WERI-Rb-1 (cell line): ENCODE measurements at regions not wholly inside any gene's neighbourhood (a gene's known extent, or its start where the extent isn't known, plus 50 kb on each side); places are given as distances from the start of the nearest gene placed in this dataset.
"Not testable (repeated sequence)": the region's sequence is repeated elsewhere in the genome, so short reads cannot be mapped to it uniquely, and the experiment has no call there.

Source experiments
- DNase-seq: peaks from one replicate; pipeline ENCODE4 v3.0.0-alpha.2; 2020
- H3K27ac ChIP-seq: fragments of 250-450 bp; sonication (Bioruptor Pico); 2 replicates; pipeline ENCODE4 v1.5.1; 2020; ENCODE audit warnings: mild to moderate bottlenecking, moderate library complexity
- H3K27me3 ChIP-seq: fragments of 250-450 bp; sonication (Bioruptor Pico); 2 replicates; pipeline ENCODE4 v1.5.1; 2021; ENCODE audit warnings: mild to moderate bottlenecking, low read depth, moderate library complexity; ENCODE audit not compliant: insufficient read depth, severe bottlenecking
- H3K36me3 ChIP-seq: fragments of 250-450 bp; sonication (Bioruptor Pico); 2 replicates; pipeline ENCODE4 v1.5.1; 2020; ENCODE audit warnings: mild to moderate bottlenecking, moderate library complexity
- H3K4me3 ChIP-seq: 2 replicates; pipeline ENCODE4 v1.5.1; 2011; ENCODE audit warnings: low read depth, mild to moderate bottlenecking, control low read depth, low read length
- H3K9me3 ChIP-seq: fragments of 250-450 bp; sonication (Bioruptor Pico); 2 replicates; pipeline ENCODE4 v1.5.1; 2021; ENCODE audit warnings: mild to moderate bottlenecking, moderate library complexity; ENCODE audit not compliant: severe bottlenecking
- TF ChIP-seq, protein P1 (sequence below): IDR thresholded peaks from 2 replicates; pipeline ENCODE4 v1.5.1; 2011; ENCODE audit warnings: low read depth, mild to moderate bottlenecking, control low read depth, inconsistent platforms, low read length

DNA sequence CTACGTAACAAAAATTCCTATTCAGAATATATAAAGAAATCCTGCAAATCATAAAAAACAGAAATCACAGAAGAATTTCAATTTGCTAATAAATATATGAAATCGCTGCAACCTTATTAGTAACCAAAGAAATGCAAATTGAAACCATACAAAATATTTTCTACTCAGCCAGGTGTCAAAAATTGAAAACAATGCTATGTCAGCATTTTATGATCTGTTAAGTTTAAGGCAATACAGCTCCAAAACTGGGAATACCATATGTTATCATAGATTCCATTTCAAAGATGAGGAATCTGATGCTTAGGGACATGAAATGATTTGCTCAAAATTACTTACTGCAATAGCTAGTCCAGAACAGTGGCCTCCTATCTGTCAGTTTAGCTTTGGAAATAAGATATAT is 168.9 kb downstream of the ID4 start:
- H3K9me3 ChIP-seq, result no peaks in the 10 kb centered on the region
- no peaks in the 10 kb centered on the region for H3K36me3 ChIP-seq
- H3K27me3 ChIP-seq, result no peaks in the 10 kb centered on the region
- TF ChIP-seq, protein P1, sequence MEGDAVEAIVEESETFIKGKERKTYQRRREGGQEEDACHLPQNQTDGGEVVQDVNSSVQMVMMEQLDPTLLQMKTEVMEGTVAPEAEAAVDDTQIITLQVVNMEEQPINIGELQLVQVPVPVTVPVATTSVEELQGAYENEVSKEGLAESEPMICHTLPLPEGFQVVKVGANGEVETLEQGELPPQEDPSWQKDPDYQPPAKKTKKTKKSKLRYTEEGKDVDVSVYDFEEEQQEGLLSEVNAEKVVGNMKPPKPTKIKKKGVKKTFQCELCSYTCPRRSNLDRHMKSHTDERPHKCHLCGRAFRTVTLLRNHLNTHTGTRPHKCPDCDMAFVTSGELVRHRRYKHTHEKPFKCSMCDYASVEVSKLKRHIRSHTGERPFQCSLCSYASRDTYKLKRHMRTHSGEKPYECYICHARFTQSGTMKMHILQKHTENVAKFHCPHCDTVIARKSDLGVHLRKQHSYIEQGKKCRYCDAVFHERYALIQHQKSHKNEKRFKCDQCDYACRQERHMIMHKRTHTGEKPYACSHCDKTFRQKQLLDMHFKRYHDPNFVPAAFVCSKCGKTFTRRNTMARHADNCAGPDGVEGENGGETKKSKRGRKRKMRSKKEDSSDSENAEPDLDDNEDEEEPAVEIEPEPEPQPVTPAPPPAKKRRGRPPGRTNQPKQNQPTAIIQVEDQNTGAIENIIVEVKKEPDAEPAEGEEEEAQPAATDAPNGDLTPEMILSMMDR, result no peak
- no peak for DNase-seq
- no peak overlapping the region for H3K4me3 ChIP-seq
- no peak overlapping the region for H3K27ac ChIP-seq

DNA sequence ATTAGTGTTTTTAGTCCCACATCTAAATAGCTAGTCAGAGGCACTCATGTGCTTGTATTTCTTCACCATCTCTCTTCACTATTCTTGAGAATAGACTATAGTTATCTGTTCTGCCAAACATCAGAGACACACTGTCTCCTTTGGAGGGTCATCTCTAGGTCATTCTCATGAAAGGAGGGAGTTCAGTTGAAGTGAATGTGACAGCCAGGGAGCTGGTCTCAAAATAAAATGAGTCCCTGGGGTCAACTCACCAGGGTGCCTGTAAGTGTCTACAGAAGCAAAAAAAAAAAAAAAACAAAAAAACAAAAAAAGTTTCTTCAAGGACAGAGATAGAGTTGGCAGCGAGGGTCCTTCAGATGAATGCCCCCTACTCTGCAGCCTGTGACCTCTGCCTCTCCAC is 171.0 kb downstream of the ID4 start:
- no peaks in the 10 kb centered on the region for H3K27me3 ChIP-seq
- H3K4me3 ChIP-seq, result no peak overlapping the region
- no peaks in the 10 kb centered on the region for H3K36me3 ChIP-seq
- H3K9me3 ChIP-seq, result no peaks in the 10 kb centered on the region
- H3K27ac ChIP-seq, result no peak overlapping the region
- TF ChIP-seq, protein P1, result no peak
- no peak for DNase-seq

DNA sequence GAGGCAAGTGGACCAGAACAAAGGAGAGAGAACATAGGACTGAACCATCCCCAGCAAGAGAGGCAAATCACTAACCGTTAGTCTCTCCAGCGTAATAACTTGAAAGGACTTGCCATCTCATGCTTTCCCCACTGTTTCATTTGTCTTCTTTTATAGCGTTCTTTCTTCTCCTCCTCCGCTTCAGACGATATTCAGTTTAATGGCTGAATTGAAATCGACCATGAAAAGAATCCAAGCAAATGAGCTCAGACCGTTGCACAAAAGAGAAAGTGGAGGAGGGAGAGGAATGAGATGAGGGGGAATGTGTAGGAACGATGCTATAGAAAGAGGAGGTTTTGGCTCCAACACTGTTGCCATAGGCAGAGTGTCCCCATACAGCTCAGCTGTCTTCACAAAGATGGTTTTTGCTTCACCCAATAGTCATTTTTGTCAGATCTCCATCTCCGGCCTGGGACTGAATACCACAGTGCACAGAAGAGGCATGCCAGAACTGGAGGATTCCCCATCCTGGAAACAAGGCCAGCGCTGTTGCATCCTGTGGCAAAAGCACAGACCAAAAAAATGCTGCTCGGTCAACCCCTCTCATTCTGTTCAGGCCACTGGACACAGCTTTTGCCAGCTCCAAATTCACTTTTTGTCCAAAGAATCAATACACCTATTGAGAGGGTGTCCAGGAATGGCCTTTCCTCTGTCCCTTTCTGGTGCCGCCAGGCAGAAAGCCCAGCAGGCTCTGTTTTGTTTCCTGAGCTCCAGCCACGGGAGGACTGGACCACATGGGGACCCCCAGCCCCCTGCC is 176.1 kb downstream of the ID4 start:
- H3K27me3 ChIP-seq, result no peaks in the 10 kb centered on the region
- H3K36me3 ChIP-seq, result no peaks in the 10 kb centered on the region
- no peaks in the 10 kb centered on the region for H3K9me3 ChIP-seq
- H3K4me3 ChIP-seq, result no peak overlapping the region
- H3K27ac ChIP-seq, result no peak overlapping the region
- TF ChIP-seq, protein P1, result no peak
- DNase-seq, result no peak

DNA sequence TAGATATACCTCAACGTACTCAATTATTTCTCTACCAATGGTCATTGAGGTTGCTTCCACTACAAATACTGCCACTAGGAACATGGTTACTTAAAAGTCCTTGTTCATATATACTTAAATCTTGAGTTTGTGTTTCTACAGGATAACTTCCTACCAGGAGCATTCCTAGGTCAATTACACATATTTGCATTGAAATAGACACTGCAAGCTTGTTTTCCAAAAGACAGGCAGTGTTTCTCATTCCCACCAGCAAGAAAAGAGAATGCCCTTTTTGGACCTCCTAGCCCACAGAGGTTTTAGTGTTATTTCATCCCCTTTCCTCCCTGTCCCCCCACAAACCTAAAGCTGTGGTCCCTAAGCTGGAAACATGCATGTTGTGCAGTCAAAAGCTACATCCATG is 177.3 kb downstream of the ID4 start:
- Histone ChIP-seq H3K27me3 (no peaks in the 10 kb centered on the region), H3K36me3 (no peaks in the 10 kb centered on the region), H3K9me3 (no peaks in the 10 kb centered on the region), H3K4me3 (no peak overlapping the region), H3K27ac (no peak overlapping the region)
- TF ChIP-seq, protein P1, result no peak
- no peak for DNase-seq

DNA sequence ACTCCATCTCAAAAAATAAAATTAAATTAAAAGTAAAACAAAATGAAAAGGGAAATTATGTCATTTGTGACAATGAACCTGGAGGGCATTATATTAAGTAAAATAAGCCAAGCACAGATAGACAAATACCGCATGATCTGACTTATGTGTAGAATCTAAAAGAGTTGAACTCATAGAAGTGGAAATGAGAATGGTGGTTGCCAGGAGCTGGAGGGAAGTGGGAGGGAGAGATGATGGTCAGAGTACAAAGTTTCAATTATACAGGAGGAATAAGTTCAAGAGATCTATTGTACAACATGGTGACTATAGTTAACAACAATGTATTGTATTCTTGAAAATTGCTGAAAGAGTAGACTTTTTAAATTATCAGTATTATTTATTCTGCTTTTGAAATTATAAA is 183.4 kb downstream of the ID4 start:
- H3K4me3 ChIP-seq, result no peak overlapping the region
- H3K9me3 ChIP-seq, result no peaks in the 10 kb centered on the region
- no peaks in the 10 kb centered on the region for H3K36me3 ChIP-seq
- H3K27me3 ChIP-seq, result no peaks in the 10 kb centered on the region
- no peak for DNase-seq
- TF ChIP-seq, protein P1, result no peak
- H3K27ac ChIP-seq, result no peak overlapping the region

DNA sequence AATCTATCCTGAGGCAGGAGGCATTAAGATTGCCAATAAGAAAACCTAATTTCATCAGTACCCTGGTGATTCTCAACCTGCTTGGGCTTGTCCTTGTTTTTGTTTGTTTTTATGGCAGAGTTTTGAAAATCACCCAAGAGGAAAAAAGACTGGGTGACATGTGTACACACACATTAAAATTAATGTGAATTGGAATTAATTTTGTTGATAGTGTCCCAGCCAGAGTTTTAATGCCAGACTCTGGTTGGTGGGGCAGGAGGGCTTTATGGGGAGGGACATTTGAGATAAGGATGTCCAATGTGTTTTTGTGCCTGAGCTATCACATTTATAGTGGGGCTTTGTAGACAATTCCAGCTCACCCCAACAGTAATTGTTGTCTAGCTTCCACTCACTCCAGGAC is 184.6 kb downstream of the ID4 start:
- no peak for DNase-seq
- TF ChIP-seq, protein P1, result no peak
- no peak overlapping the region for H3K4me3 ChIP-seq
- H3K36me3 ChIP-seq, result no peaks in the 10 kb centered on the region
- H3K9me3 ChIP-seq, result no peaks in the 10 kb centered on the region
- H3K27me3 ChIP-seq, result no peaks in the 10 kb centered on the region
- no peak overlapping the region for H3K27ac ChIP-seq

DNA sequence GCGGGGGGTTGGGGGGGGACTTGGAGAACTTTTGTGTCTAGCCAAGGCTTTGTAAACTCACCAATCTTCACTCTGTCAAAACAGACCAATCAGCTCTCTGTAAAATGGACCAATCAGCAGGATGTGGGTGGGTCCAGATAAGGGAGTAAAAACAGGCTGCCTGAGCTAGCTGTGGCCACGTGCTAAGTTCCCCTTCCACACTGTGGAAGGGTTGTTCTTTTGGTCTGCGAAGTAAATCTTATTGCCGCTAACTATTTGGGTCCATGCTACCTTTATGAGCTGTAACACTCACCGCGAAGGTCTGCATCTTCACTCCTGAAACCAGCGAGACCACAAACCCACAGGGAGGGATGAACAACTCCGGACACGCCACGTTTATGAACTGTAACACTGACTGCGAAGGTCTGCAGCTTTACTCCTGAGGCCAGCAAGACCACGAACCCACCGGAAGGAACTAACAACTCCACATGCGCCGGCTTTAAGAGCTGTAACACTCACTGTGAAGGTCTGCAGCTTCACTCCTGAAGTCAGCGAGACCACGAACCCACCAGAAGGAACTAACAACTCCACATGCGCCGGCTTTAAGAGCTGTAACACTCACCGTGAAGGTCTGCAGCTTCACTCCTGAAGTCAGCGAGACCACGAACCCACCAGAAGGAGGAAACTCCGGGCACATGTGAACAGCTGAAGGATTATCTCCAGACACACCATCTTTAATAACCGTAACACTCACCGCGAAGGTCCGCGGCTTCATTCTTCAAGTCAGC is 186.6 kb downstream of the ID4 start:
- H3K27ac ChIP-seq, H3K36me3 ChIP-seq, H3K9me3 ChIP-seq, DNase-seq, H3K27me3 ChIP-seq, H3K4me3 ChIP-seq: not testable (repeated sequence)
